WTC11 (cell line): ENCODE measurements at regions not wholly inside any gene's neighbourhood (a gene's known extent, or its start where the extent isn't known, plus 50 kb on each side); places are given as distances from the start of the nearest gene placed in this dataset.

Experiments used
- ATAC-seq: fragments of 200-7000 bp; cut with Tn5 transposase; 2 replicates; pipeline ENCODE4 v1.10.0; 2021; ENCODE audit warnings: mild to moderate bottlenecking, moderate library complexity
- CTCF ChIA-PET: fragments of 300-600 bp; sonication (Branson Sonifier 250); formaldehyde crosslinking; loops from one replicate; lab custom pipeline; 2021; ENCODE audit warnings: antibody characterized with exemption; lab: Charles Lee
- POLR2A ChIA-PET: fragments of 350-600 bp; sonication (Branson Sonifier 250); formaldehyde crosslinking; loops from one replicate; lab custom pipeline; 2021; ENCODE audit warnings: antibody characterized with exemption; lab: Charles Lee
- DNase-seq: peaks from one replicate; pipeline ENCODE4 v3.0.0; 2021; ENCODE audit warnings: low spot score
- H3K27ac Mint-ChIP-seq: 2 replicates; pipeline ENCODE4 v1.8.0; 2021; ENCODE audit warnings: mixed read lengths
- H3K27me3 Mint-ChIP-seq: 2 replicates; pipeline ENCODE4 v1.8.0; 2021; ENCODE audit warnings: low read depth, mild to moderate bottlenecking, moderate library complexity, mixed read lengths
- H3K36me3 Mint-ChIP-seq: 2 replicates; pipeline ENCODE4 v1.8.0; 2021; ENCODE audit warnings: mixed read lengths
- H3K4me1 Mint-ChIP-seq: 2 replicates; pipeline ENCODE4 v1.8.0; 2022; ENCODE audit warnings: mixed read lengths
- H3K4me3 Mint-ChIP-seq: 2 replicates; pipeline ENCODE4 v1.8.0; 2021; ENCODE audit warnings: mild to moderate bottlenecking, moderate library complexity, mixed read lengths
- H3K9me3 Mint-ChIP-seq: 2 replicates; pipeline ENCODE4 v1.8.0; 2021; ENCODE audit warnings: mixed read lengths
- ARID4B ChIP-seq: sonication (generic); formaldehyde crosslinking; IDR thresholded peaks from 2 replicates; pipeline ENCODE4 v1.8.0; 2023; ENCODE audit warnings: missing genetic modification reagents, mild to moderate bottlenecking, borderline replicate concordance
- ATF3 ChIP-seq: sonication (generic); formaldehyde crosslinking; conservative IDR thresholded peaks from 2 replicates; pipeline ENCODE4 v1.8.1; 2022; ENCODE audit warnings: mild to moderate bottlenecking, missing genetic modification reagents
- FOXK1 ChIP-seq: sonication (generic); formaldehyde crosslinking; IDR thresholded peaks from 2 replicates; pipeline ENCODE4 v1.8.0; 2022; ENCODE audit warnings: mild to moderate bottlenecking, moderate library complexity, missing genetic modification reagents
- IRF2 ChIP-seq: sonication (generic); formaldehyde crosslinking; IDR thresholded peaks from 2 replicates; pipeline ENCODE4 v1.8.0; 2022; ENCODE audit warnings: low read depth, missing genetic modification reagents, borderline replicate concordance
- JAZF1 ChIP-seq: fragments of 250-450 bp; sonication (Bioruptor Pico); IDR thresholded peaks from 2 replicates; pipeline ENCODE4 v1.9.0; 2021; ENCODE audit warnings: moderate library complexity, mild to moderate bottlenecking, inconsistent platforms
- NFATC4 ChIP-seq: fragments of 250-450 bp; sonication (Bioruptor Pico); IDR thresholded peaks from 2 replicates; pipeline ENCODE4 v1.9.0; 2021; ENCODE audit warnings: mild to moderate bottlenecking
- PRRX2 ChIP-seq: fragments of 250-450 bp; sonication (Bioruptor Pico); IDR thresholded peaks from 2 replicates; pipeline ENCODE4 v1.8.0; 2021; ENCODE audit warnings: mild to moderate bottlenecking
- RELA ChIP-seq: sonication (generic); formaldehyde crosslinking; IDR thresholded peaks from 2 replicates; pipeline ENCODE4 v1.8.1; 2022; ENCODE audit warnings: missing genetic modification reagents, mild to moderate bottlenecking, borderline replicate concordance
- SP1 ChIP-seq: sonication (generic); formaldehyde crosslinking; conservative IDR thresholded peaks from 2 replicates; pipeline ENCODE4 v1.8.1; 2022; ENCODE audit warnings: missing genetic modification reagents
- TEAD1 ChIP-seq: sonication (generic); formaldehyde crosslinking; IDR thresholded peaks from 2 replicates; pipeline ENCODE4 v1.8.0; 2022; ENCODE audit warnings: mild to moderate bottlenecking, missing genetic modification reagents
- TP53 ChIP-seq: sonication (generic); formaldehyde crosslinking; IDR thresholded peaks from 2 replicates; pipeline ENCODE4 v1.8.1; 2023; ENCODE audit warnings: mild to moderate bottlenecking, missing genetic modification reagents
- ZBTB21 ChIP-seq: sonication (generic); formaldehyde crosslinking; IDR thresholded peaks from 2 replicates; pipeline ENCODE4 v1.8.1; 2023; ENCODE audit warnings: mild to moderate bottlenecking, missing genetic modification reagents, borderline replicate concordance
- ZNF219 ChIP-seq: sonication (generic); formaldehyde crosslinking; IDR thresholded peaks from 2 replicates; pipeline ENCODE4 v1.8.0; 2023; ENCODE audit warnings: missing genetic modification reagents, mild to moderate bottlenecking, borderline replicate concordance
- TF ChIP-seq, protein P1 (sequence below): fragments of 250-450 bp; sonication (Bioruptor Pico); IDR thresholded peaks from 2 replicates; pipeline ENCODE4 v1.8.0; 2021; ENCODE audit warnings: mild to moderate bottlenecking
- TF ChIP-seq, protein P2 (sequence below): sonication (generic); formaldehyde crosslinking; conservative IDR thresholded peaks from 2 replicates; pipeline ENCODE4 v1.8.1; 2023; ENCODE audit warnings: mild to moderate bottlenecking, low read depth, missing genetic modification reagents, moderate library complexity
- TF ChIP-seq, protein P3 (sequence below): fragments of 250-450 bp; sonication (Bioruptor Pico); IDR thresholded peaks from 2 replicates; pipeline ENCODE4 v1.9.0; 2021; ENCODE audit warnings: mild to moderate bottlenecking, borderline replicate concordance

GRCh38 chr14:51351997-51352396 is 112.0 kb downstream of the TMX1 start:
- H3K4me1 Mint-ChIP-seq = no peaks in the 10 kb centered on the region

More at GRCh38 chr14:51351997-51352396, 112.0 kb downstream of the TMX1 start:
- Mint-ChIP-seq H3K27ac (no peak overlapping the region), H3K4me3 (no peak overlapping the region), H3K36me3 (no peaks in the 10 kb centered on the region; the same call in 1 of the 2 replicates), H3K27me3 (no peaks in the 10 kb centered on the region), H3K9me3 (peaks cover 9% of the 10 kb centered on the region)
- CTCF ChIA-PET = no interaction called here
- POLR2A ChIA-PET = no interaction called here
- no peak for DNase-seq
- ATAC-seq = no peak
- TF ChIP-seq ZBTB21 (no peak), TEAD1 (CRISPR knock-in tag) (no peak), ATF3 (CRISPR knock-in tag) (no peak), SP1 (no peak), TP53 (CRISPR knock-in tag) (no peak), IRF2 (CRISPR knock-in tag) (no peak), FOXK1 (no peak), JAZF1 (CRISPR knock-in tag) (no peak), ARID4B (CRISPR knock-in tag) (no peak), RELA (no peak), NFATC4 (CRISPR knock-in tag) (no peak), PRRX2 (CRISPR knock-in tag) (no peak), ZNF219 (CRISPR knock-in tag) (no peak)
- TF ChIP-seq, protein P1, sequence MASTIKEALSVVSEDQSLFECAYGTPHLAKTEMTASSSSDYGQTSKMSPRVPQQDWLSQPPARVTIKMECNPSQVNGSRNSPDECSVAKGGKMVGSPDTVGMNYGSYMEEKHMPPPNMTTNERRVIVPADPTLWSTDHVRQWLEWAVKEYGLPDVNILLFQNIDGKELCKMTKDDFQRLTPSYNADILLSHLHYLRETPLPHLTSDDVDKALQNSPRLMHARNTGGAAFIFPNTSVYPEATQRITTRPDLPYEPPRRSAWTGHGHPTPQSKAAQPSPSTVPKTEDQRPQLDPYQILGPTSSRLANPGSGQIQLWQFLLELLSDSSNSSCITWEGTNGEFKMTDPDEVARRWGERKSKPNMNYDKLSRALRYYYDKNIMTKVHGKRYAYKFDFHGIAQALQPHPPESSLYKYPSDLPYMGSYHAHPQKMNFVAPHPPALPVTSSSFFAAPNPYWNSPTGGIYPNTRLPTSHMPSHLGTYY (CRISPR knock-in tag) = no peak
- TF ChIP-seq, protein P2, sequence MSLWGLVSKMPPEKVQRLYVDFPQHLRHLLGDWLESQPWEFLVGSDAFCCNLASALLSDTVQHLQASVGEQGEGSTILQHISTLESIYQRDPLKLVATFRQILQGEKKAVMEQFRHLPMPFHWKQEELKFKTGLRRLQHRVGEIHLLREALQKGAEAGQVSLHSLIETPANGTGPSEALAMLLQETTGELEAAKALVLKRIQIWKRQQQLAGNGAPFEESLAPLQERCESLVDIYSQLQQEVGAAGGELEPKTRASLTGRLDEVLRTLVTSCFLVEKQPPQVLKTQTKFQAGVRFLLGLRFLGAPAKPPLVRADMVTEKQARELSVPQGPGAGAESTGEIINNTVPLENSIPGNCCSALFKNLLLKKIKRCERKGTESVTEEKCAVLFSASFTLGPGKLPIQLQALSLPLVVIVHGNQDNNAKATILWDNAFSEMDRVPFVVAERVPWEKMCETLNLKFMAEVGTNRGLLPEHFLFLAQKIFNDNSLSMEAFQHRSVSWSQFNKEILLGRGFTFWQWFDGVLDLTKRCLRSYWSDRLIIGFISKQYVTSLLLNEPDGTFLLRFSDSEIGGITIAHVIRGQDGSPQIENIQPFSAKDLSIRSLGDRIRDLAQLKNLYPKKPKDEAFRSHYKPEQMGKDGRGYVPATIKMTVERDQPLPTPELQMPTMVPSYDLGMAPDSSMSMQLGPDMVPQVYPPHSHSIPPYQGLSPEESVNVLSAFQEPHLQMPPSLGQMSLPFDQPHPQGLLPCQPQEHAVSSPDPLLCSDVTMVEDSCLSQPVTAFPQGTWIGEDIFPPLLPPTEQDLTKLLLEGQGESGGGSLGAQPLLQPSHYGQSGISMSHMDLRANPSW (CRISPR knock-in tag) = no peak
- TF ChIP-seq, protein P3, sequence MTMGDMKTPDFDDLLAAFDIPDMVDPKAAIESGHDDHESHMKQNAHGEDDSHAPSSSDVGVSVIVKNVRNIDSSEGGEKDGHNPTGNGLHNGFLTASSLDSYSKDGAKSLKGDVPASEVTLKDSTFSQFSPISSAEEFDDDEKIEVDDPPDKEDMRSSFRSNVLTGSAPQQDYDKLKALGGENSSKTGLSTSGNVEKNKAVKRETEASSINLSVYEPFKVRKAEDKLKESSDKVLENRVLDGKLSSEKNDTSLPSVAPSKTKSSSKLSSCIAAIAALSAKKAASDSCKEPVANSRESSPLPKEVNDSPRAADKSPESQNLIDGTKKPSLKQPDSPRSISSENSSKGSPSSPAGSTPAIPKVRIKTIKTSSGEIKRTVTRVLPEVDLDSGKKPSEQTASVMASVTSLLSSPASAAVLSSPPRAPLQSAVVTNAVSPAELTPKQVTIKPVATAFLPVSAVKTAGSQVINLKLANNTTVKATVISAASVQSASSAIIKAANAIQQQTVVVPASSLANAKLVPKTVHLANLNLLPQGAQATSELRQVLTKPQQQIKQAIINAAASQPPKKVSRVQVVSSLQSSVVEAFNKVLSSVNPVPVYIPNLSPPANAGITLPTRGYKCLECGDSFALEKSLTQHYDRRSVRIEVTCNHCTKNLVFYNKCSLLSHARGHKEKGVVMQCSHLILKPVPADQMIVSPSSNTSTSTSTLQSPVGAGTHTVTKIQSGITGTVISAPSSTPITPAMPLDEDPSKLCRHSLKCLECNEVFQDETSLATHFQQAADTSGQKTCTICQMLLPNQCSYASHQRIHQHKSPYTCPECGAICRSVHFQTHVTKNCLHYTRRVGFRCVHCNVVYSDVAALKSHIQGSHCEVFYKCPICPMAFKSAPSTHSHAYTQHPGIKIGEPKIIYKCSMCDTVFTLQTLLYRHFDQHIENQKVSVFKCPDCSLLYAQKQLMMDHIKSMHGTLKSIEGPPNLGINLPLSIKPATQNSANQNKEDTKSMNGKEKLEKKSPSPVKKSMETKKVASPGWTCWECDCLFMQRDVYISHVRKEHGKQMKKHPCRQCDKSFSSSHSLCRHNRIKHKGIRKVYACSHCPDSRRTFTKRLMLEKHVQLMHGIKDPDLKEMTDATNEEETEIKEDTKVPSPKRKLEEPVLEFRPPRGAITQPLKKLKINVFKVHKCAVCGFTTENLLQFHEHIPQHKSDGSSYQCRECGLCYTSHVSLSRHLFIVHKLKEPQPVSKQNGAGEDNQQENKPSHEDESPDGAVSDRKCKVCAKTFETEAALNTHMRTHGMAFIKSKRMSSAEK (CRISPR knock-in tag) = no peak
